Tibial nerve (tissue), 4 donors: ENCODE measurements at regions not wholly inside any gene's neighbourhood (a gene's known extent, or its start where the extent isn't known, plus 50 kb on each side); places are given as distances from the start of the nearest gene placed in this dataset.

Experiments
- DNase-seq, 2 donors: peaks; one replicate each; pipeline ENCODE4 v3.0.0-alpha.2; 2019; ENCODE audit warnings: low spot score in 2 of 2
- H3K27ac ChIP-seq, 4 donors: fragments of 200-600 bp; sonication (generic) in 3 of 4; one replicate each; pipeline ENCODE4 v1.5.1; 2017 to 2019; ENCODE audit warnings: mild to moderate bottlenecking in 1 of 4
- H3K27me3 ChIP-seq, 2 donors: fragments of 200-600 bp; sonication (generic) in 1 of 2; one replicate each; pipeline versions ENCODE4 v1.5.1 to v1.6.0; 2017 to 2019
- H3K36me3 ChIP-seq, 3 donors: fragments of 200-600 bp; sonication (generic); one replicate each; pipeline ENCODE4 v1.5.1; 2018 to 2019
- H3K4me1 ChIP-seq, 4 donors: fragments of 200-600 bp; sonication (generic) in 3 of 4; one replicate each; pipeline ENCODE4 v1.5.1; 2017 to 2019
- H3K4me3 ChIP-seq, 4 donors: fragments of 200-600 bp; sonication (generic) in 3 of 4; one replicate each; pipeline ENCODE4 v1.5.1; 2017 to 2019; ENCODE audit warnings: mild to moderate bottlenecking in 1 of 4, moderate library complexity in 1 of 4
- H3K9me3 ChIP-seq, 4 donors: fragments of 200-600 bp; sonication (generic) in 3 of 4; one replicate each; pipeline ENCODE4 v1.5.1; 2017 to 2019
- CTCF ChIP-seq, 5 experiments: fragments of 200-600 bp in 3 of 5; fragments of 450-650 bp in 2 of 5; sonication (generic) in 3 of 5; IDR thresholded peaks; one replicate each; pipeline ENCODE4 v1.5.1; 2016 to 2019; ENCODE audit warnings: antibody characterized with exemption in 5 of 5, mild to moderate bottlenecking in 3 of 5, moderate library complexity in 2 of 5
- EP300 ChIP-seq, 2 donors: sonication (generic); formaldehyde crosslinking; IDR thresholded peaks; one replicate each; pipeline ENCODE4 v1.6.1; 2017; ENCODE audit warnings: antibody characterized with exemption in 2 of 2, mild to moderate bottlenecking in 1 of 2
- POLR2A ChIP-seq, 2 donors: fragments of 450-650 bp; IDR thresholded peaks; one replicate each; pipeline ENCODE4 v1.6.1; 2017; ENCODE audit warnings: antibody characterized with exemption in 2 of 2, mild to moderate bottlenecking in 2 of 2, moderate library complexity in 2 of 2
- WGBS, 2 donors: methylation state at CpG; one replicate each; pipeline ENCODE4 v1.1.5; 2018; 5-methylcytosine and 5-hydroxymethylcytosine counted together

GRCh38 chr6:66390393-66390792, 683.4 kb upstream of the EYS start:
- DNase-seq, result no peak
- Histone ChIP-seq H3K4me1 (no peaks in the 10 kb centered on the region), H3K36me3 (no peaks in the 10 kb centered on the region), H3K9me3 (no peaks in the 10 kb centered on the region), H3K27me3 (no peaks in the 10 kb centered on the region), H3K4me3 (no peak overlapping the region), H3K27ac (no peak overlapping the region)
- TF ChIP-seq CTCF (IDR thresholded peaks at IDR 0.05) (no peak), EP300 (IDR thresholded peaks at IDR 0.05) (no peak), POLR2A (IDR thresholded peaks at IDR 0.05) (no peak)
- WGBS, 2 donors, result 96 to 98% methylated on average over 2 of the region's 2 CpGs

DNA sequence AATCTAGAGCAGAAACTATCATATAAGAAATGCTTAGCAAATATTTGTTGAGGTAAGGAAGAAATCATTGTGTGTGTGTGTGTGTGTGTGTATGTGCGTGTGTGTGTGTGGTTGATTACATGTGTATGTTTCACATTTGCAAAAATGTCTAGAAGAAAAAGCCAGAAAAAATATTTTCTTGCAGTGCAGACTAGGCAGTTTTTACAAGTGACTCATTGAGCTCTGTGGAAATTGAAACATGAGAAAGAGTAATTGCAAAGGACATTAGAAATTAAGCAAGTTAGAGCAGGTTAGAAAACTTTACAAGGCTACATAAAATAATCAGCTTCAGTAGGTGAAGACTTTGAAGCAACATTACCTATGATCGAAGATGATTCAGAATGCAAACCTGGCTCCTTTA, 669.0 kb upstream of the EYS start:
- peaks cover 0 to 5% (median 0%) of the 10 kb centered on the region in 4 donors for H3K9me3 ChIP-seq
- TF ChIP-seq POLR2A (IDR thresholded peaks at IDR 0.05) (no peak), EP300 (IDR thresholded peaks at IDR 0.05) (no peak), CTCF (IDR thresholded peaks at IDR 0.05) (no peak)
- no peak overlapping the region for H3K4me3 ChIP-seq
- 81 to 82% methylated on average over 2 of the region's 2 CpGs for WGBS, 2 donors
- no peaks in the 10 kb centered on the region for H3K27me3 ChIP-seq
- no peak for DNase-seq
- no peaks in the 10 kb centered on the region for H3K36me3 ChIP-seq
- H3K4me1 ChIP-seq, result no peaks in the 10 kb centered on the region
- no peak overlapping the region for H3K27ac ChIP-seq

GRCh38 chr6:66369407-66369806, 662.4 kb upstream of the EYS start:
- Histone ChIP-seq H3K9me3 (peaks cover 0 to 5% (median 0%) of the 10 kb centered on the region in 4 donors), H3K27me3 (no peaks in the 10 kb centered on the region)
- TF ChIP-seq CTCF (IDR thresholded peaks at IDR 0.05) (no peak), EP300 (IDR thresholded peaks at IDR 0.05) (no peak), POLR2A (IDR thresholded peaks at IDR 0.05) (no peak)

GRCh38 chr6:66362888-66363287, 655.9 kb upstream of the EYS start:
- H3K27ac ChIP-seq, result no peak overlapping the region
- TF ChIP-seq POLR2A (IDR thresholded peaks at IDR 0.05) (no peak), CTCF (IDR thresholded peaks at IDR 0.05) (no peak), EP300 (IDR thresholded peaks at IDR 0.05) (no peak)
- H3K4me1 ChIP-seq, result no peaks in the 10 kb centered on the region
- H3K9me3 ChIP-seq, result no peaks in the 10 kb centered on the region
- no peaks in the 10 kb centered on the region for H3K27me3 ChIP-seq
- WGBS, 2 donors, result 83 to 92% methylated on average over 3 to 6 of the region's 6 CpGs
- H3K4me3 ChIP-seq, result no peak overlapping the region
- no peaks in the 10 kb centered on the region for H3K36me3 ChIP-seq
- no peak for DNase-seq

More at GRCh38 chr6:66369407-66369806, 662.4 kb upstream of the EYS start:
- Histone ChIP-seq H3K36me3 (no peaks in the 10 kb centered on the region), H3K27ac (no peak overlapping the region), H3K4me3 (no peak overlapping the region), H3K4me1 (no peaks in the 10 kb centered on the region)
- no peak for DNase-seq

DNA sequence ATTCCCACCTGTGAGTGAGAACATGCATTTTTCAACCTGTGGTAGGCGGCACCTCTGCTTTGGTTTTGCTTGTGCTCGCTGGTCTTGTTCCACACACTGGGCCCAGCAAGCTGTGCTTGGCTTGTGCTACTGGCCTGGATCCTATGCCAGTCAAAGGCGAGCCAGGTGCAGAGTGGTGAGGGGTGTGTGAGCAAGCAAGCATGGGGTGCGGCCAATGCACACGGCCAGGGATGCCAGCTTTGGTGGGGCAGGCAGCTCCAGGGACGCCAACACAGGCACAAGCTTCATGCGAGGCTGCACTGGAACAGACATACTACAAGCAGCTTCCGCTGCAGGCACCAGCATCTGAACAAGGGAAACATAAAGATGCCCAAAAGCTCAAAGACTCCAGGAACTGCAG, 654.9 kb upstream of the EYS start:
- no peak for DNase-seq
- H3K36me3 ChIP-seq, result no peaks in the 10 kb centered on the region
- no peak overlapping the region for H3K4me3 ChIP-seq
- no peak overlapping the region for H3K27ac ChIP-seq
- no peaks in the 10 kb centered on the region for H3K4me1 ChIP-seq
- H3K9me3 ChIP-seq, result no peaks in the 10 kb centered on the region
- 98% methylated on average over 6 to 8 of the region's 8 CpGs for WGBS, 2 donors
- no peak for TF ChIP-seq POLR2A (IDR thresholded peaks at IDR 0.05)
- no peak for TF ChIP-seq CTCF (IDR thresholded peaks at IDR 0.05)
- TF ChIP-seq EP300 (IDR thresholded peaks at IDR 0.05), result no peak
- H3K27me3 ChIP-seq, result no peaks in the 10 kb centered on the region
